ENCODE measurements at regions not wholly inside any gene's neighbourhood (a gene's known extent, or its start where the extent isn't known, plus 50 kb on each side); places are given as distances from the start of the nearest gene placed in this dataset.
A peak's percentile ranks its signal among the peaks of the same experiment; 100 is the strongest.

GRCh38 chr21:35663856-35664606 is 396.3 kb downstream of the SETD4 start:
- no peaks in the 10 kb centered on the region for H3F3A ChIP-seq (ENCODE audit: low read depth)
- TF ChIP-seq CTCF (conservative IDR thresholded peaks at IDR 0.05; ENCODE audit: low read length) (no peak), EZH2phosphoT487 (IDR thresholded peaks at IDR 0.05; ENCODE audit: borderline replicate concordance) (no peak)
- no peaks in the 10 kb centered on the region for H3K27me3 ChIP-seq (ENCODE audit: insufficient read depth, low read length, poor library complexity, severe bottlenecking)
- H4K20me1 ChIP-seq (ENCODE audit: insufficient read depth, low read length, poor library complexity, severe bottlenecking) = no peaks in the 10 kb centered on the region
- no peak overlapping the region for H3K4me3 ChIP-seq (ENCODE audit: low read length, poor library complexity, severe bottlenecking)
- H3K9me2 ChIP-seq (replicated peaks; ENCODE audit: low read depth, low read length) = no peaks in the 10 kb centered on the region
- H3K36me3 ChIP-seq (ENCODE audit: insufficient read depth, low read length) = no peaks in the 10 kb centered on the region
- H2AFZ ChIP-seq (ENCODE audit: low read length) = no peak overlapping the region
- no peaks in the 10 kb centered on the region for H3K79me2 ChIP-seq (ENCODE audit: insufficient read depth, low read length)
- H3K9me3 ChIP-seq (ENCODE audit: insufficient read depth, low read depth, low read length) = no peaks in the 10 kb centered on the region
- no peak overlapping the region for H3K9ac ChIP-seq (ENCODE audit: low read depth, low read length, poor library complexity, severe bottlenecking)
- no peak overlapping the region for H3K4me2 ChIP-seq (ENCODE audit: low read depth, low read length, poor library complexity, severe bottlenecking)
- H3K4me1 ChIP-seq (ENCODE audit: insufficient read depth, low read length, poor library complexity, severe bottlenecking) = no peaks in the 10 kb centered on the region

GRCh38 chr21:35658242-35658641 is 402.1 kb downstream of the SETD4 start:
- H2AFZ ChIP-seq (ENCODE audit: low read length) = no peak overlapping the region
- no peak overlapping the region for H3K4me2 ChIP-seq (ENCODE audit: low read depth, low read length, poor library complexity, severe bottlenecking)
- no peaks in the 10 kb centered on the region for H3K27me3 ChIP-seq (ENCODE audit: insufficient read depth, low read length, poor library complexity, severe bottlenecking)

GRCh38 chr21:35652872-35653271 is 407.5 kb downstream of the SETD4 start:
- no peaks in the 10 kb centered on the region for H4K20me1 ChIP-seq (ENCODE audit: insufficient read depth, low read length, poor library complexity, severe bottlenecking)
- no peaks in the 10 kb centered on the region for H3F3A ChIP-seq (ENCODE audit: low read depth)
- TF ChIP-seq EZH2phosphoT487 (IDR thresholded peaks at IDR 0.05; ENCODE audit: borderline replicate concordance) = no peak
- TF ChIP-seq CTCF (conservative IDR thresholded peaks at IDR 0.05; ENCODE audit: low read length) = peak; percentile 29; the same call in 1 of the 2 replicates
- no peaks in the 10 kb centered on the region for H3K4me1 ChIP-seq (ENCODE audit: insufficient read depth, low read length, poor library complexity, severe bottlenecking)
- no peak overlapping the region for H3K4me2 ChIP-seq (ENCODE audit: low read depth, low read length, poor library complexity, severe bottlenecking)
- no peaks in the 10 kb centered on the region for H3K9me3 ChIP-seq (ENCODE audit: insufficient read depth, low read depth, low read length)
- H3K9me2 ChIP-seq (replicated peaks; ENCODE audit: low read depth, low read length) = no peaks in the 10 kb centered on the region
- H3K4me3 ChIP-seq (ENCODE audit: low read length, poor library complexity, severe bottlenecking) = no peak overlapping the region
- no peak overlapping the region for H3K9ac ChIP-seq (ENCODE audit: low read depth, low read length, poor library complexity, severe bottlenecking)
- no peaks in the 10 kb centered on the region for H3K36me3 ChIP-seq (ENCODE audit: insufficient read depth, low read length)
- H3K27me3 ChIP-seq (ENCODE audit: insufficient read depth, low read length, poor library complexity, severe bottlenecking) = no peaks in the 10 kb centered on the region
- H2AFZ ChIP-seq (ENCODE audit: low read length) = no peak overlapping the region
- H3K79me2 ChIP-seq (ENCODE audit: insufficient read depth, low read length) = no peaks in the 10 kb centered on the region

More at GRCh38 chr21:35658242-35658641, 402.1 kb downstream of the SETD4 start:
- Histone ChIP-seq H3K79me2 (ENCODE audit: insufficient read depth, low read length) (no peaks in the 10 kb centered on the region), H3K9me2 (replicated peaks; ENCODE audit: low read depth, low read length) (no peaks in the 10 kb centered on the region), H3K4me1 (ENCODE audit: insufficient read depth, low read length, poor library complexity, severe bottlenecking) (no peaks in the 10 kb centered on the region), H3K9me3 (ENCODE audit: insufficient read depth, low read depth, low read length) (no peaks in the 10 kb centered on the region), H3K36me3 (ENCODE audit: insufficient read depth, low read length) (no peaks in the 10 kb centered on the region), H4K20me1 (ENCODE audit: insufficient read depth, low read length, poor library complexity, severe bottlenecking) (no peaks in the 10 kb centered on the region), H3F3A (ENCODE audit: low read depth) (no peaks in the 10 kb centered on the region), H3K9ac (ENCODE audit: low read depth, low read length, poor library complexity, severe bottlenecking) (no peak overlapping the region), H3K4me3 (ENCODE audit: low read length, poor library complexity, severe bottlenecking) (no peak overlapping the region)
- TF ChIP-seq CTCF (conservative IDR thresholded peaks at IDR 0.05; ENCODE audit: low read length) (no peak), EZH2phosphoT487 (IDR thresholded peaks at IDR 0.05; ENCODE audit: borderline replicate concordance) (no peak)
